PC-3 (cell line): ENCODE measurements at regions not wholly inside any gene's neighbourhood (a gene's known extent, or its start where the extent isn't known, plus 50 kb on each side); places are given as distances from the start of the nearest gene placed in this dataset.

Experiments used
- CTCF ChIP-seq: fragments of 300-600 bp; sonication (generic); conservative IDR thresholded peaks from 2 replicates; pipeline ENCODE4 v1.5.1; 2017; ENCODE audit warnings: antibody characterized with exemption, low read depth, mild to moderate bottlenecking, low read length
- EZH2 ChIP-seq: fragments of 300-600 bp; sonication (generic); IDR thresholded peaks from one replicate; pipeline ENCODE4 v1.6.1; 2017; ENCODE audit warnings: antibody characterized with exemption, mild to moderate bottlenecking, low read length; ENCODE audit not compliant: unreplicated experiment

GRCh38 chr2:100205174-100205573 lies 62.8 kb upstream of the AFF3 start:
- no peak for TF ChIP-seq CTCF
- TF ChIP-seq EZH2, result no peak
